ENCODE measurements at regions not wholly inside any gene's neighbourhood (a gene's known extent, or its start where the extent isn't known, plus 50 kb on each side); places are given as distances from the start of the nearest gene placed in this dataset.

- TF ChIP-seq POLR2A (IDR thresholded peaks at IDR 0.05; ENCODE audit: low read depth, low read length): no peak
- DNase-seq (ENCODE audit: insufficient read length, low spot score) (no peak), FAIRE-seq (no peak)
Observed at GRCh38 chr7:132687016-132687415, 110.7 kb upstream of the PLXNA4 start.

- no peak for TF ChIP-seq POLR2A (IDR thresholded peaks at IDR 0.05; ENCODE audit: low read depth, low read length)
- FAIRE-seq (no peak), DNase-seq (ENCODE audit: insufficient read length, low spot score) (no peak)
Observed at GRCh38 chr7:132685277-132685676, 109.0 kb upstream of the PLXNA4 start.

GRCh38 chr7:132683896-132684690 is 107.8 kb upstream of the PLXNA4 start:
- DNase-seq (ENCODE audit: insufficient read length, low spot score) (no peak), FAIRE-seq (no peak)
- no peak for TF ChIP-seq POLR2A (IDR thresholded peaks at IDR 0.05; ENCODE audit: low read depth, low read length)

GRCh38 chr7:132681951-132682350 is 105.7 kb upstream of the PLXNA4 start:
- DNase-seq (ENCODE audit: insufficient read length, low spot score) (no peak), FAIRE-seq (no peak)
- TF ChIP-seq POLR2A (IDR thresholded peaks at IDR 0.05; ENCODE audit: low read depth, low read length): no peak

DNA sequence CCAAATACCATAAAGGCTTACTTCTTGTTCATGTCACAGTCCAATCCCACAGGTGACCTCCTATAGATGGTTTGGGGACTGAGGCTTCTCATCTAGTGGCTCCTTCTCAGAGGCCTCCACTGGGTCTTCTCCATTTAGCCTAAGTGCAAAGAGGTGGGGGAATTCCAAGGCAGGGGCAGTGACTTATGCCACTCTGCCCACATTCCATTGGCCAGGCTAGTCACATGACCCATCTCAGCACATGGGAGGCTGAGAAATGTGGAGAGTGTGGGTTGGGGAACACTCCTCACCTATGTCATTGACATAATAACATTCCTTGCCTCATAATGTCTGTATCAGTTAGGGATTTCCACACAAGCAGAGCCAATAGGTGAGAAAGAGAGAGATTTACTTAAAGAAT is 104.3 kb upstream of the PLXNA4 start:
- FAIRE-seq (no peak), DNase-seq (ENCODE audit: insufficient read length, low spot score) (no peak)
- no peak for TF ChIP-seq POLR2A (IDR thresholded peaks at IDR 0.05; ENCODE audit: low read depth, low read length)

GRCh38 chr7:132678656-132679055 is 102.4 kb upstream of the PLXNA4 start:
- no peak for FAIRE-seq
- no peak for DNase-seq (ENCODE audit: insufficient read length, low spot score)
- TF ChIP-seq POLR2A (IDR thresholded peaks at IDR 0.05; ENCODE audit: low read depth, low read length): no peak

GRCh38 chr7:132677918-132678317 is 101.6 kb upstream of the PLXNA4 start:
- TF ChIP-seq POLR2A (IDR thresholded peaks at IDR 0.05; ENCODE audit: low read depth, low read length): no peak
- FAIRE-seq (no peak), DNase-seq (ENCODE audit: insufficient read length, low spot score) (no peak)

- no peak for TF ChIP-seq POLR2A (IDR thresholded peaks at IDR 0.05; ENCODE audit: low read depth, low read length)
- FAIRE-seq (no peak), DNase-seq (ENCODE audit: insufficient read length, low spot score) (no peak)
Observed at GRCh38 chr7:132672200-132672990, 96.1 kb upstream of the PLXNA4 start.

GRCh38 chr7:132666774-132667172 is 90.5 kb upstream of the PLXNA4 start:
- DNase-seq (ENCODE audit: insufficient read length, low spot score) (no peak), FAIRE-seq (no peak)
- no peak for TF ChIP-seq POLR2A (IDR thresholded peaks at IDR 0.05; ENCODE audit: low read depth, low read length)

DNA sequence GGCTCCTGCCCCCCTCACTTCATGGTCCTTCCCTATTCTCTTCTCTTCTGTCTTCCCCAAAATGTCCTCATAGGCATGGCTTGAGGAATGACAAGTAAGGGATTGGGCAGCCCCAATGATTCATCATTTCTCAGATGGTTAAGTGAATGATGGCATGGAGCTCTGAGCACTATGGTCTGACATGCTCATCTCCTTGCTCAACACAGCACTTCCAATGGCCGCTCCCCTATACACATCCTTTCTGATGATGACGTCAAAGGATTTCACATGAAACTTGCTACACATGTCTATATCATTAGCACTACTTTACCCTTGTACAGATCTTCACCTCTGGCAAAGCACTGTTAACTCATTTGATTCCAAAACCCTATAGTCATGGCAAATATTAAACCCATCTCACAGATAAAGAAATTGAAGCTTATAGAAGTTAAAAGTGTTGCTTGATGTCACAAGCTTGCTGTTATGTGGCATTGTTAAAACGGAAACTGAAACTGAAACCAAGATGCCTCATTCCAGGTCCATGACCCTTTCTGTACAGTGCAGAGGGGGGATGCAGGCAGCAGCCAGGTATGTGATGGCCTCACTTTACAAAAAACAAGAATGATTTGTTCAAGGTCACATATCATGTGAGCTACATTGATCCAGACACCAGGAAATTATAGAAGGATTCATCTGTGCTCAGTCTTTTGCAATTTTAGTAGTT is 90.0 kb upstream of the PLXNA4 start:
- no peak for DNase-seq (ENCODE audit: insufficient read length, low spot score)
- no peak for TF ChIP-seq POLR2A (IDR thresholded peaks at IDR 0.05; ENCODE audit: low read depth, low read length)
- FAIRE-seq: no peak

- no peak for TF ChIP-seq POLR2A (IDR thresholded peaks at IDR 0.05; ENCODE audit: low read depth, low read length)
- FAIRE-seq (no peak), DNase-seq (ENCODE audit: insufficient read length, low spot score) (peak; percentile 26)
Observed at GRCh38 chr7:132656846-132657776, 80.8 kb upstream of the PLXNA4 start.

DNA sequence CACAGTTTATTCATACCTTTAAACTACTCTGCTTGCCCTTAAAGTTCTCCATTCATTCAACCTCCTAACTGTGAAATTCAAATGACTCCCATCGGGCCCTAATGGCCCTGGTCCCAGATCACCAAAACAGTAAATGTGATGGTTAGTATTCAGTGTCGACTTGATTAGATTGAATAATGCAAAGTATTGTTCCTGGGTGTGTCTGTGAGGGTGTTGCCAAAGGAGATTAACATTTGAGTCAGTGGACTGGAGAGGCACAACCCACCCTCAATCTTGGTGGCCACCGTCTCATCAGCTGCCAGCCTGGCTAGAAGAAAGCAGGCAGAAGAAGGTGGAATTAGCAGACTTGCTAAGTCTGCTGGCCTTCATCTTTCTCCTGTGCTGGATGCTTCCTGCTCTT is 80.1 kb upstream of the PLXNA4 start:
- TF ChIP-seq POLR2A (IDR thresholded peaks at IDR 0.05; ENCODE audit: low read depth, low read length): no peak
- DNase-seq (ENCODE audit: insufficient read length, low spot score) (no peak), FAIRE-seq (no peak)

GRCh38 chr7:132655131-132655727 is 79.0 kb upstream of the PLXNA4 start:
- no peak for TF ChIP-seq POLR2A (IDR thresholded peaks at IDR 0.05; ENCODE audit: low read depth, low read length)
- no peak for DNase-seq (ENCODE audit: insufficient read length, low spot score)
- no peak for FAIRE-seq

All from H54 (cell line).